Ishikawa (cell line): ENCODE measurements at regions not wholly inside any gene's neighbourhood (a gene's known extent, or its start where the extent isn't known, plus 50 kb on each side); places are given as distances from the start of the nearest gene placed in this dataset.

Source experiments
- CEBPB ChIP-seq: IDR thresholded peaks from 2 replicates; pipeline ENCODE4 v1.6.1; 2012
- REST ChIP-seq: IDR thresholded peaks from 2 replicates; pipeline ENCODE4 v1.6.1; 2012; ENCODE audit warnings: low read depth, mild to moderate bottlenecking
- YY1 ChIP-seq: IDR thresholded peaks from 2 replicates; pipeline ENCODE4 v1.6.1; 2012; ENCODE audit warnings: low read depth

- no peak for TF ChIP-seq CEBPB
- TF ChIP-seq YY1 = no peak
- no peak for TF ChIP-seq REST
Measured at GRCh38 chr2:200089040-200089755, 133.8 kb downstream of the MAIP1 start.
